Spleen (tissue), 11 donors: ENCODE measurements at regions not wholly inside any gene's neighbourhood (a gene's known extent, or its start where the extent isn't known, plus 50 kb on each side); places are given as distances from the start of the nearest gene placed in this dataset.

Source experiments
- DNase-seq: peaks from one replicate; pipeline ENCODE4 v3.0.0-alpha.2; 2020
- H3K27ac ChIP-seq, 8 donors: fragments of 200-600 bp; sonication (generic) in 7 of 8; 1 replicate in 4 of 8; 2 replicates in 4 of 8; pipeline versions ENCODE4 v1.5.0 to v1.8.0; 2016 to 2021; ENCODE audit warnings: inconsistent platforms in 4 of 8, mild to moderate bottlenecking in 4 of 8, moderate library complexity in 1 of 8
- H3K27me3 ChIP-seq, 7 donors: fragments of 200-600 bp; sonication (generic) in 6 of 7; replicated peaks in 1 of 7; 1 replicate in 4 of 7; 2 replicates in 3 of 7; pipeline versions ENCODE4 v1.5.0 to v1.8.0; 2016 to 2021; ENCODE audit warnings: inconsistent platforms in 3 of 7, mild to moderate bottlenecking in 1 of 7
- H3K36me3 ChIP-seq, 6 donors: fragments of 200-600 bp; sonication (generic) in 5 of 6; 1 replicate in 4 of 6; 2 replicates in 2 of 6; pipeline versions ENCODE4 v1.5.0 to v1.8.0; 2016 to 2021; ENCODE audit warnings: inconsistent platforms in 2 of 6
- H3K4me1 ChIP-seq, 6 donors: fragments of 200-600 bp; sonication (generic) in 5 of 6; 1 replicate in 3 of 6; 2 replicates in 3 of 6; pipeline versions ENCODE4 v1.5.0 to v1.8.0; 2016 to 2021; ENCODE audit warnings: inconsistent platforms in 3 of 6
- H3K4me3 ChIP-seq, 8 donors: fragments of 200-600 bp; sonication (generic) in 7 of 8; 1 replicate in 4 of 8; 2 replicates in 4 of 8; pipeline versions ENCODE4 v1.5.0 to v1.8.0; 2016 to 2021; ENCODE audit warnings: inconsistent platforms in 4 of 8, mild to moderate bottlenecking in 4 of 8, moderate library complexity in 2 of 8
- H3K9me3 ChIP-seq, 8 donors: fragments of 200-600 bp; sonication (generic) in 7 of 8; 1 replicate in 4 of 8; 2 replicates in 4 of 8; pipeline versions ENCODE4 v1.5.0 to v1.8.0; 2016 to 2021; ENCODE audit warnings: inconsistent platforms in 4 of 8
- POLR2A ChIP-seq, 3 donors: fragments of 450-650 bp; IDR thresholded peaks; one replicate each; pipeline ENCODE4 v1.5.1; 2017; ENCODE audit warnings: antibody characterized with exemption in 3 of 3, mild to moderate bottlenecking in 1 of 3
- POLR2AphosphoS5 ChIP-seq, 3 donors: sonication (generic); formaldehyde crosslinking; IDR thresholded peaks; one replicate each; pipeline ENCODE4 v1.5.1; 2017; ENCODE audit warnings: antibody characterized with exemption in 3 of 3
- WGBS, 5 donors: extraction: QIAGEN DNeasy Blood & Tissue Kit in 3 of 5; methylation state at CpG; one replicate each; pipeline versions ENCODE4 v1.1.5 to v1.1.7; 2013 to 2018; 5-methylcytosine and 5-hydroxymethylcytosine counted together
- intact Hi-C: fragments of 100-400 bp; cut with DNase I; formaldehyde crosslinking; loops from one replicate; pipeline ENCODE4 v1.15.0; 2023; ENCODE audit warnings: low total_unique reads
- TF ChIP-seq, protein P1 (sequence below), 11 experiments: fragments of 200-600 bp in 7 of 11; fragments of 450-650 bp in 4 of 11; sonication (generic) in 4 of 11; IDR thresholded peaks in 8 of 11; conservative IDR thresholded peaks in 3 of 11; 1 replicate in 7 of 11; 2 replicates in 4 of 11; pipeline versions ENCODE4 v1.4.0 to v1.8.0; 2016 to 2021; ENCODE audit warnings: antibody characterized with exemption in 11 of 11, inconsistent platforms in 4 of 11, mild to moderate bottlenecking in 1 of 11
- donor health status: healthy with polysubstance abuse.
- donor health status: DM: no; HTN: no; CAD: no; lungs with moderate emphysema.
- donor health status: DM: no; HTN: no; CAD: no.
- donor health status: Bipolar disorder and iron deficiency.
- donor health status: healthy.
- donor health status: DM: no; HTN: no; CAD: no.
- donor health status: DM: yes; HTN: yes; CAD: no.

DNA sequence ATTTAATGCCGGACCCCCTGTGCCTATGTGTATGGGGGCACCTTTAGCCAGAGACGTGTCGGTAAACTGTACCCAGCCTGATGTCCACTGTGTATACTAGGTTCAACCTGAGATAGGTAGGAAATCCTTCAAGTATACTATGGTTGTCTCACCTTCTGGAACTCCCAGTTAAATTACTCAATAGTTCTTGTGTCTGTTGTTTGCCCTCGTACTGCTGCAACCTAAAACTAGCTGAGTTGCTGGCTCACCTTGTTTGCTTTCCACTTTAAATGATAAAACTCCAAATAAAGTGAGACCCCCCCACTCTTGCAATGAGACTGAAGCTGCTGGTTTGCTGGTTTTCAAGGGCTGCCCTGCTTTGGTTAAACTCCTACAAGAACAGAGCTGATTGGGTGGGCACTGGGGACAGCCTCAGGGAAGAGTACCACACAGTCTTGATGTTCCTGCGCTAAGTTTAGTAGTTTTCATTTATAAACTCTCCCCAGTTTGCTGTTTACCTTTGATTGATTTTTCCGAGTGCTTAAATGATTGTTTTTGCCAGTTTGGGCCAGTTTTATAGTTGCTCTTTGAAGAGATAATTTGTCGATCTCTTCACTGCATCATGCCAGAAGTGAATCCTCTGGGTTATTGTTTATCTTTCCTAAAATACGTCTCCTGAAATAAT, 1281.8 kb upstream of the MAP3K7 start:
- TF ChIP-seq POLR2A (IDR thresholded peaks at IDR 0.05) (no peak), POLR2AphosphoS5 (IDR thresholded peaks at IDR 0.05) (no peak)
- TF ChIP-seq, protein P1, sequence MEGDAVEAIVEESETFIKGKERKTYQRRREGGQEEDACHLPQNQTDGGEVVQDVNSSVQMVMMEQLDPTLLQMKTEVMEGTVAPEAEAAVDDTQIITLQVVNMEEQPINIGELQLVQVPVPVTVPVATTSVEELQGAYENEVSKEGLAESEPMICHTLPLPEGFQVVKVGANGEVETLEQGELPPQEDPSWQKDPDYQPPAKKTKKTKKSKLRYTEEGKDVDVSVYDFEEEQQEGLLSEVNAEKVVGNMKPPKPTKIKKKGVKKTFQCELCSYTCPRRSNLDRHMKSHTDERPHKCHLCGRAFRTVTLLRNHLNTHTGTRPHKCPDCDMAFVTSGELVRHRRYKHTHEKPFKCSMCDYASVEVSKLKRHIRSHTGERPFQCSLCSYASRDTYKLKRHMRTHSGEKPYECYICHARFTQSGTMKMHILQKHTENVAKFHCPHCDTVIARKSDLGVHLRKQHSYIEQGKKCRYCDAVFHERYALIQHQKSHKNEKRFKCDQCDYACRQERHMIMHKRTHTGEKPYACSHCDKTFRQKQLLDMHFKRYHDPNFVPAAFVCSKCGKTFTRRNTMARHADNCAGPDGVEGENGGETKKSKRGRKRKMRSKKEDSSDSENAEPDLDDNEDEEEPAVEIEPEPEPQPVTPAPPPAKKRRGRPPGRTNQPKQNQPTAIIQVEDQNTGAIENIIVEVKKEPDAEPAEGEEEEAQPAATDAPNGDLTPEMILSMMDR (IDR thresholded peaks at IDR 0.05 in 8 of 11, conservative IDR thresholded peaks at IDR 0.05 in 3 of 11), result no peak
- H3K9me3 ChIP-seq, result peaks cover 0 to 6% (median 0%) of the 10 kb centered on the region in 8 donors
- no peaks in the 10 kb centered on the region for H3K4me1 ChIP-seq
- H3K27me3 ChIP-seq, result no peaks in the 10 kb centered on the region
- no peak overlapping the region for H3K4me3 ChIP-seq
- intact Hi-C loops, result no loop called here
- H3K27ac ChIP-seq, result no peak overlapping the region
- H3K36me3 ChIP-seq, result no peaks in the 10 kb centered on the region
- 86 to 92% (median 88%) methylated on average over 8 of the region's 8 CpGs for WGBS, 5 donors
- DNase-seq, result no peak

DNA sequence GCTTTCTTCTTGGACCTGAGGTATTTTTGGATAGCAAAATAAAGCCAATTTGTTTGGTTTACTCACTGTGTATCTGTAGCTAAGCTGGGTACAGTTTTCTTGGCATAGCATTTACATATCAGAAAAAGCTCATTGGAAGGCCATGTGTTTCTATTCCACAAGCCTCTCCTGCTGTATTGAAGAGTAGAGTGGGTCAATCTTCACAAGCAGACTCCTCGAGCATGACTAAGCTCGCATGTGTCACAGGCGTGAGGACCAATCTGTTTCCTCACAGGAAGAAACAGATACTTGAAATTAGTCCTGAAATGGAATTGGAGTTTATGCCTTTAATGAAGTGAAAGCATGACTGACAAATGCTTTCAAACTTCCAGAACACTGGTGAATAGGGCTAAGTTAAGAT, 1279.0 kb upstream of the MAP3K7 start:
- no peaks in the 10 kb centered on the region for H3K4me1 ChIP-seq
- no peak for DNase-seq
- 52 to 70% (median 58%) methylated on average over 3 of the region's 3 CpGs for whole genome bisulfite sequencing, 5 donors

DNA sequence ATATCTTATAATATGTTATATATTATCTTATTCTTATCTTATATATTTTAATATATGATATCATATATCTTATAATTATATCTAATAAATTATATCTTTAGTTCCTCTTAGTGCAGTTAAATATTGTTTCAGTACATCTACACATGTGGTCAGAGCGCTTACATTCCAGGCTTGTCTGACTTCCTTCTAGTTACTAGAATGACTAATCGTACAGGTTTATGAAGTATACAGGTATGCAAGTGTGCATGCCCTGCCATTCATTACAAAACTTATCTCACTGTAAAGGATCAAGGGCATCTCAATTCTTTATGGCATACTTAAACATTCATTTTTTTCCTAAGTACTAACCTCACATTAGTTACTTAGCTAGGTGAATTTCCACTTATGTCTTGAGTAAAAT, 1278.0 kb upstream of the MAP3K7 start:
- H3K4me3 ChIP-seq, result no peak overlapping the region
- H3K4me1 ChIP-seq, result no peaks in the 10 kb centered on the region
- no peak for DNase-seq
- 88 to 93% (median 91%) methylated on average over 2 of the region's 2 CpGs for WGBS, 5 donors
- H3K27ac ChIP-seq, result no peak overlapping the region
- no peaks in the 10 kb centered on the region for H3K36me3 ChIP-seq
- TF ChIP-seq, protein P1 (IDR thresholded peaks at IDR 0.05 in 8 of 11, conservative IDR thresholded peaks at IDR 0.05 in 3 of 11), result no peak
- TF ChIP-seq POLR2A (IDR thresholded peaks at IDR 0.05), result no peak
- no peak for TF ChIP-seq POLR2AphosphoS5 (IDR thresholded peaks at IDR 0.05)
- H3K9me3 ChIP-seq, result peaks cover 0 to 6% (median 0%) of the 10 kb centered on the region in 8 donors
- no peaks in the 10 kb centered on the region for H3K27me3 ChIP-seq
- intact Hi-C loops, result no loop called here

More for the DNA sequence above, 1279.0 kb upstream of the MAP3K7 start:
- H3K27me3 ChIP-seq, result no peaks in the 10 kb centered on the region
- no peak for TF ChIP-seq POLR2AphosphoS5 (IDR thresholded peaks at IDR 0.05)
- TF ChIP-seq POLR2A (IDR thresholded peaks at IDR 0.05), result no peak
- TF ChIP-seq, protein P1 (IDR thresholded peaks at IDR 0.05 in 8 of 11, conservative IDR thresholded peaks at IDR 0.05 in 3 of 11), result no peak
- H3K9me3 ChIP-seq, result peaks cover 0 to 6% (median 0%) of the 10 kb centered on the region in 8 donors
- H3K4me3 ChIP-seq, result no peak overlapping the region
- intact Hi-C loops, result no loop called here
- no peaks in the 10 kb centered on the region for H3K36me3 ChIP-seq
- H3K27ac ChIP-seq, result no peak overlapping the region

DNA sequence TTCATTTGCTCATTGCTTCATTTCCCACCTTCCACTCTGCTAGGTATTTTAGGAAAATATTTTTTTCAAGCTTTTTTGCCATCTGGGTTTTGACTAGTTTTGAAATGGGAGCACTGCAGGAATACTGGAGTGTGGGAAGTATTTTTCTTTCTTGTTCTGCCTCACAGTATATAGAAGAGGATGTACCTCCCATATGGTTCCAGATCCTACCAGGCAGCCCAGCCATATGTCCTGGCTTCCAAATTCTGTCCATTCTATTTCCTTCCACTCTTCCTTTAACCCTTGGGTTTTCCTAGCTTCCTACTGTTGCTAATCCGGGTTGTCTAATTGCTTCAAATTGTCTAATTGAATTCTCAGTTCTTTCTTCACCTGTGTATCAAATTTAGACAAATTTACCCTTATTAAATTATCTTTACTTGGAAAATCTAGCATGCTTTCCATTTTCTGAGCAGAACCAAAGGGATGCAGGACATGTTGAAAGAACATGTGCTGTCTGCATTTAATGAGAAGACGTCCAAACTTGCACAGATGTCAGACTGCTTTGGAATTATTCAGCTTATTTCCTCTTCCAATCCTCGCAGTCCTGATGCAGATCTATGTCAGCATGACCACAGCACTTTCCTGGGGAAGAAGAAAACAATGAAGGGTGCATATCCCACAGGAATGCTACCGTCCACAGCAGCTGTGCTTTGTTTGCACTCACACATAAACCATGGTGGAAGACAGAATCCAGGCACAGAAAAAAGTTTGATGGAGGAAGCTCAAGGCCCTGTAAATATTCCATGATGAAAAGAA, 1273.9 kb upstream of the MAP3K7 start:
- no peaks in the 10 kb centered on the region for H3K9me3 ChIP-seq
- no peaks in the 10 kb centered on the region for H3K4me1 ChIP-seq
- no peaks in the 10 kb centered on the region for H3K27me3 ChIP-seq
- H3K27ac ChIP-seq, result no peak overlapping the region
- no peak overlapping the region for H3K4me3 ChIP-seq
- no peak for TF ChIP-seq POLR2A (IDR thresholded peaks at IDR 0.05)
- TF ChIP-seq POLR2AphosphoS5 (IDR thresholded peaks at IDR 0.05), result no peak
- TF ChIP-seq, protein P1 (IDR thresholded peaks at IDR 0.05 in 8 of 11, conservative IDR thresholded peaks at IDR 0.05 in 3 of 11), result no peak
- intact Hi-C loops, result no loop called here
- no peak for DNase-seq
- no peaks in the 10 kb centered on the region for H3K36me3 ChIP-seq
- WGBS, 5 donors, result 61 to 72% (median 63%) methylated on average over 4 of the region's 4 CpGs
